Loucy (cell line): ENCODE measurements at regions not wholly inside any gene's neighbourhood (a gene's known extent, or its start where the extent isn't known, plus 50 kb on each side); places are given as distances from the start of the nearest gene placed in this dataset.

Experiments
- EZH2phosphoT487 ChIP-seq: fragments of 200-600 bp; IDR thresholded peaks from 2 replicates; pipeline ENCODE4 v1.6.1; 2018; ENCODE audit warnings: antibody characterized with exemption, mild to moderate bottlenecking, moderate library complexity, borderline replicate concordance
- TF ChIP-seq, protein P1 (sequence below): fragments of 200-600 bp; sonication (generic); conservative IDR thresholded peaks from 2 replicates; pipeline ENCODE4 v1.5.1; 2014; ENCODE audit warnings: mild to moderate bottlenecking, antibody characterized with exemption, low read length

DNA sequence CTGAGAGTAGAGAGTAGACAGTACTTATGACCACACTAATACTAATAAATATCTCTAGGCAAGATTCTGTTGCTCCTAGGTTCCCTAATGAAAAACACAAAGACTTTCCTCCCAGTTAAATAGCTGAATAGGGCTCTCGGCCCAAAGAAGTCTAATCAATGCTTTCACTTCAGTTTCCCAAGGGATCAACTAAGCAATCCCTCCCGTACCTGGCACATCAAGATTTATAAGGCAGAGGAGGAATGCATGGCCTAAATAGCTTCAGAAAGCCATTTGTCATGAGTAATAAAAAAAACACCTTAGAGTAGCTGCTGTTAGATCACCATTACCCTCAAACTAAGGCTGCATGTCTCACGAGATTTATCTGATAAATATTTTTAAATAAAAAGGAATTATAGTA is 56.8 kb upstream of the EXOC1L start:
- TF ChIP-seq, protein P1, sequence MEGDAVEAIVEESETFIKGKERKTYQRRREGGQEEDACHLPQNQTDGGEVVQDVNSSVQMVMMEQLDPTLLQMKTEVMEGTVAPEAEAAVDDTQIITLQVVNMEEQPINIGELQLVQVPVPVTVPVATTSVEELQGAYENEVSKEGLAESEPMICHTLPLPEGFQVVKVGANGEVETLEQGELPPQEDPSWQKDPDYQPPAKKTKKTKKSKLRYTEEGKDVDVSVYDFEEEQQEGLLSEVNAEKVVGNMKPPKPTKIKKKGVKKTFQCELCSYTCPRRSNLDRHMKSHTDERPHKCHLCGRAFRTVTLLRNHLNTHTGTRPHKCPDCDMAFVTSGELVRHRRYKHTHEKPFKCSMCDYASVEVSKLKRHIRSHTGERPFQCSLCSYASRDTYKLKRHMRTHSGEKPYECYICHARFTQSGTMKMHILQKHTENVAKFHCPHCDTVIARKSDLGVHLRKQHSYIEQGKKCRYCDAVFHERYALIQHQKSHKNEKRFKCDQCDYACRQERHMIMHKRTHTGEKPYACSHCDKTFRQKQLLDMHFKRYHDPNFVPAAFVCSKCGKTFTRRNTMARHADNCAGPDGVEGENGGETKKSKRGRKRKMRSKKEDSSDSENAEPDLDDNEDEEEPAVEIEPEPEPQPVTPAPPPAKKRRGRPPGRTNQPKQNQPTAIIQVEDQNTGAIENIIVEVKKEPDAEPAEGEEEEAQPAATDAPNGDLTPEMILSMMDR: no peak
- TF ChIP-seq EZH2phosphoT487: no peak
